Right forelimb (tissue), 1 donor: ENCODE measurements at regions not wholly inside any gene's neighbourhood (a gene's known extent, or its start where the extent isn't known, plus 50 kb on each side); places are given as distances from the start of the nearest gene placed in this dataset.
"Not testable (repeated sequence)": the region's sequence is repeated elsewhere in the genome, so short reads cannot be mapped to it uniquely, and the experiment has no call there.

Experiments
- DNase-seq: peaks from one replicate; pipeline ENCODE4 v3.0.0-alpha.2; 2018

GRCh38 chr20:40894237-40894630 lies 134.4 kb upstream of the TOP1 start:
- DNase-seq = no peak

GRCh38 chr20:40895182-40895581 lies 133.4 kb upstream of the TOP1 start:
- DNase-seq = no peak

DNA sequence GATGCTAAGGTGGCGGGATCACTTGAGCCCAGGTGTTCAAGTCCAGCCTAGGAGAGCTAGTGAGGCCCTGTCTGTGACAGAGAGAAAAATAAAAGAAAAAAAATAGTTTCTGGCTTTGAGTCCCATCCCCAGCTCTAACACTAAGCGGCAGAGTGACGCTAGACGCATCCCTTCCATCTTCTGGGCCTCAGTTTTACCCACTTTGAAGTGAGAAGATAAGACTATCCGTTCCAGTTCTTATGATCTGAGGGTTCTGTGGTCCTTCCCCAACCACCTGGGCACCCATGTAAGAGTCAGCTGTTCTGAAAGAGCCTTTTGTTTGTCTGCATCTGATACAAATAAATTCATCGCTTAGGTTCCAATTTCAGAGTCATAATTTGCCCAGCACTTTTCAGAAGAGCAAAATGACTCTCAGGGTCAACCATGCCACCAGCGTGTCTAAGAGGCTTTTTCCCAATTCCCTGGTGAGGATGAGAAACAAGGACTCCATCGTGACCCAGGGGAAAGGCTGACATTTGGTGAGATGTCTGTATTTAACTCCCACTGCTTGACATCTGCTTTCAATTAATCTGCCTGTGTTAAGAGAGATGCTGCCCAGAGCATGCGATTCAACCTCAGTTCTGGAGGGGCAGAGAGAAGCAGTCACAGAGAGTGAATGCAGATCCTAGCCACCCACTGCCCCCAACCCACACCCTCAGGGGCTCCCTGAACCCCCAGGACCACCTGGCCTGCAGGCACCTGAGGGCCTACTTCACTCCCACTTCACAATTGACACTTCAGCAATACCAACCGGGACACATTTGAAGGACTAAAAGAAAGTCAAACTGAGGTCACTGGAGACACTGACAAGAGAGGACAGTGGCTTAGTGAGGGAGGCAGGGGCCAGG lies 131.6 kb upstream of the TOP1 start:
- DNase-seq = no peak

DNA sequence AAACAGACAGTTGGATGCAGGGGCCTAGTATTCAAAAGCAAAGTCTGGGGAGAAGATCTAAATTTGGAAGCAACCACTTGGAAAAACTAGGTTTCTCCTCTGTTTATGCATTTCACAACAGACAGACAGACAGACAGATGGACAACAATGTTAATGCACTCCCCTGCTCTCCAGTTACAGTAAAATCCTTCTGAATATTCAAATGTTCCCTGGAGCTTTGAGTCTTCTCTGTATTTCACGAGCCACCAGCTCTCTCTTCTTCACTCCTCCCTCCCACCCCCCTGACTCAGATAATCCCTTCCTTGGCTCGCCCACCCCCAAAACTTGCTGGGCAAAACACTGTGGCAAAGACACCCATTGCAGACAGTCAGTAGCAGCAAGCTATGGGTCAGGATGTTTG lies 129.3 kb upstream of the TOP1 start:
- DNase-seq = no peak

- no peak for DNase-seq
Measured at GRCh38 chr20:40900666-40901215, 127.9 kb upstream of the TOP1 start.

- DNase-seq = no peak
Measured at GRCh38 chr20:40902661-40903060, 126.0 kb upstream of the TOP1 start.

- DNase-seq = no peak
Measured at GRCh38 chr20:40908309-40908708, 120.3 kb upstream of the TOP1 start.

- DNase-seq = not testable (repeated sequence)
Measured at GRCh38 chr20:40909489-40909888, 119.1 kb upstream of the TOP1 start.

DNA sequence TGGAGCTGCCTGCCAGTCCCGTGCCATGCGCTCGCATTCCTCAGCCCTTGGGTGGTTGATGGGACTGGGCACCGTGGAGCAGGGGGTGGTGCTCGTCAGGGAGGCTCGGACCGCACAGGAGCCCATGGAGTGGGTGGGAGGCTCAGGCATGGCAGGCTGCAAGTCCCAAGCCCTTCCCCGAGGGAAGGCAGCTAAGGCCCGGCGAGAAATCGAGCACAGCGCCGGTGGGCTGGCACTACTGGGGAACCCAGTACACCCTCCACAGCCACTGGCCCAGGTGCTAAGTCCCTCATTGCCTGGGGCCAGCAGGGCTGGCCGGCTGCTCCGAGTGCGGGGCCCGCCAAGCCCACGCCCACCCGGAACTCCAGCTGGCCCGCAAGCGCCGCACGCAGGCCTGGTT lies 118.2 kb upstream of the TOP1 start:
- DNase-seq = not testable (repeated sequence)

DNA sequence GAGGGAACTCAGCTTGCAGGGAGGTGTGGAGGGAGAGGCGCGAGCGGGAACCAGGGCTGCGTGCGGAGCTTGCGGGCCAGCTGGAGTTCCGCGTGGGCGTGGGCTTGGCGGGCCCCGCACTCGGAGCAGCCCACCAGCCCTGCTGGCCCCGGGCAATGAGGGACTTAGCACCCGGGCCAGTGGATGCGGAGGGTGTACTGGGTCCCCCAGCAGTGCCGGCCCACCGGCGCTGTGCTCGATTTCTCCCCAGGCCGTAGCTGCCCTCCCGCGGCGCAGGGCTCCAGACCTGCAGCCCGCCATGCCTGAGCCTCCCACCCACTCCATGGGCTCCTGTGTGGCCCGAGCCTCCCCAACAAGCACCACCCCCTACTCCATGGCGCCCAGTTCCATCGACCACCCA lies 117.5 kb upstream of the TOP1 start:
- not testable (repeated sequence) for DNase-seq

DNA sequence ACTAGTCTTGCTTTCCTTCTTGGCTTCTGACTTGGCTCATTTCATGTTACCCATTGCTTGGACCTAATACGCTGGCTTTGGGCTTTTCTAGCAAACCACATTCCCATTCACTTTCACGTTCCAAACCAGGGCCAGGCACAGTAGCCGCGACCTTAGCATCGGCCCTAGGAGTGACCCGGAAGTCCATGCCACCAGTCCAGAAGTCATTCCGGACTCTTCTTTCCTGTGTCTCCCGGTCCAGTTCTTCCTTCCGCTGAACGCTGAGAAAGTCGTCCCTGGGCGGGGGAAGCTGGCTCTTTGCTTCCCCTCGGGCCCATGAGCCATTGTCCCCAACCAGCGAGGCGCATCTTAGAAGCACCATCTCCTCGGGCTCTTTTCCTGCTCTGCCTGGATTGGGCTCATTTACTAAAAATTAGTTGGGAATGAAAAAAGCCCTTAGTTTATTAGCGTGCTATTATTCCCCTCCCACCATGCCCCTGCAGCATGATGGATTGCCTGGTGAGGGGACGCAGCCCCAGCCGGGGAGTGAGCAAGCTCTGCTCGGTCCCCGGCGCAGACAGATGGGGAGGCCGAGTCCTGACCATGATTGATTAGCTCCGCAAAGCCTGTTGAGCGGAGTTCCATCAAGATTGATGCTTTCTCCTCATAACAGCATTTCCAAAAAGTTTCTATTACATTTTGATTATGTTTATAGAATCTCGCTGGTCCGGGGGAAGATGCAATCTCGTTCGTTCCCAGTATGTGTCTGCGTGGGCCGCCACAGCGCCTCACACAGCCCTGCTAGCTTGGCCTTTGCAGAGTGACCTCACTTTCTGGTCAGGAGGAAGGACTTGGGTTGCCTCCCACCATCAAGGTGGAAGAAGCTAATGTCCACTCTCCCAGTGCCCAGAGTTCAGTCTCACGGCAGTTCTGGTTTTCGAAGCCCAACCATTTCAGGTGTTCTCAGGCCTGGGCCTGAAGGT lies 115.1 kb upstream of the TOP1 start:
- DNase-seq = no peak

DNA sequence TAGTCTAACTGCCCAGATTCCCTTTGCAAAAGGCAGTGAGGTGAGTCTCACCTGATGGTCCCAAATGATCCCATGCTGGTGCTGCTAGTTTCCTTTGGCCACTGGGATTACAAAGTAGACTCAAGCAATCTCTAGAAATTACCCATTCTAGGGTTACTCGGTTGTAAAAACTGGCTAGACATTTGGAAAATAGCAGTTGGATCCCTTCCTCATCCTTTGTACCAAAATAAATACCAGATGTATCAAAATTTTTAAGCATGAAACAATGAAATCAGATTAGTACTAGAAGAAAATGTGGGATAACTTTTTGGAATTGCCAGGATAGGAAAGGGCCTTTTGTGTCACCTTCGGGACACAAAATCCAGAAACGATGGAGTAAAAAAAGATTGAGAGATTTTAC lies 112.9 kb upstream of the TOP1 start:
- no peak for DNase-seq

DNA sequence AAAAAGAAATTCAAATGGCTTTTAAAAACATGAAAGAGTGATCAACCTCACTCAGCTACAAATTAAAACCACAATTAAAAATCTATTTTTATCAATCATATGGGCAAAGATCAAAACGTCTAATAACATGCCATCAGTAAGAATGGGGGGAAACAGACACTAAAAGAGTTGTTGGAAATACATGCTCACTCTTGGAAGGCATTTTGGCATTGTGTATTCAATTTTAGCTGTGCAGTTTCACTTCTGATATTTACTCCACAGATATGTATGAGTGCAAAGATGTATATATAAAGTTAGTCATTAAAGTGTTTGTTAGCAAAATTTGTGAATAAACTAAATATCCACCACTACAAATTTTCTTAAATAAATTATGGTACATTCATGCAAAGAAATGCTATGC lies 112.3 kb upstream of the TOP1 start:
- no peak for DNase-seq

GRCh38 chr20:40920291-40920690 lies 108.3 kb upstream of the TOP1 start:
- no peak for DNase-seq

DNA sequence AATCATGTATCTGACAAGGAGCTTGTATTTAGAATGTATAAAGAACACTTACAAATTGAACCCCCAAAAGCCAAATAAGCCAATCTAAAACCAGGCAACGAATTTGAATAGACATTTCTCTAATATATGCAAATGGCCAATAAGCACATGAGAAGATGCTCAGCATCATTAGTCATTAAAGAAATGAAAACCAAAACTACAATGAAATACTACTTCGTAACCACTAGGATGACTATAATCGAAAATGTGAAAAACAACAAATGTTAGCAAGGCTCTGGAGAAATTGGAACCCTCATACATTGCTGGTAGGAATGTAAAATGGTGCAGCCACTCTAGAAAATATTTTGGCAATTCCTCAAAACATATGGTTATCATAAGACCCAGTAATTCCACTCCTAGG lies 105.8 kb upstream of the TOP1 start:
- DNase-seq = no peak

DNA sequence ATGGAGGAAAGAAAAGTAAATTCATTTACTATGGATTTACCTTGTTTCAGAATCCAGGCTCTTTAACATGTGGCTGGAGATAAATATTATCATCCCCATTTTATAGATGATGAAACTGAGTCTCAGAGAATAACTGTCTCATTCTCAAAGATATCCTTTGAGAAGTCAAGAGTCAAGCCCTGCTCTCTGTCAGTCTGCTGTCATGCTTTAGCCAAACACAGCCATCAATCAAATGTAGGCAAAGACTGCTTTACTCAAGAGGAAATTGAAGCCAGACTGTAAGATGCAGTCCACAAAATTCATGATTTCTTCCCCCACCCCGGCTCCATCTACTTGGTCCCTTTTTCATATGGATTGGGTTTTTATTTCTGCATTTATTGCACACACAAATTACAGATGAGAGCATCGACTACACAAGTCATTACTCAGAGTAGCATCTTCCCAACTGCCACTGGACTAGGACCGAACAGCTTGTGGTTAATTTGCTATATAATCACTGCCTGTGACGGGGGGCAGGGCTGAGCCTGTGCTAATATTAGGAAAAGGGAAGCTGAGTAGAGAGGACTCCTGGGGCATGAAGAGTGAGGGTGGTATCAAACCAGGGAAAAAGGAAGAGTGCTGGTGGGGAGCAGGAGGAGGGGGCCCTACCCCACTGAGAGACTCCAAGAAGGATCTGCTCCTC lies 102.7 kb upstream of the TOP1 start:
- DNase-seq = no peak

GRCh38 chr20:40926928-40927327 lies 101.7 kb upstream of the TOP1 start:
- DNase-seq = no peak

GRCh38 chr20:40930561-40930960 lies 98.1 kb upstream of the TOP1 start:
- no peak for DNase-seq

- no peak for DNase-seq
Measured at GRCh38 chr20:40931410-40932044, 97.1 kb upstream of the TOP1 start.

DNA sequence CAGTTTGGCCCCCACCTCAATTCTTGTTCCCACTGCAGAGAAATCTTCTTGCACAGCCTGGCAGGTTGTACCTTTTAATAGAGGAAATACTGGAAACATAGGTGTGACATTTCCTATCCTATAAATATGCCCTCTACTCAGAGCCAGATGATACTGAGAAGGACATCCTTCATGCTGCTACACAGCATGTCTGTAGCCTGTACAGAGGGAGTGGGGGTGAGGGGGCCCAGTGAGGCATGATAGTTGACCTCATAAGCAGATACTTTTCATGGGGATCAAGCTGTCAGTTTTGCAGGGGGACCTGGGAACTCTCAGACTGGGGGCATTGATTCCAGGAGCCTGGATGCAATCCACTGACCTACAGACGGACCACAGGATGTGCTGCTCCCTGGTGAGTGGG lies 96.2 kb upstream of the TOP1 start:
- no peak for DNase-seq

GRCh38 chr20:40933758-40934157 lies 94.9 kb upstream of the TOP1 start:
- DNase-seq = no peak

GRCh38 chr20:40938020-40938419 lies 90.6 kb upstream of the TOP1 start:
- DNase-seq = no peak
